Motor neuron (in vitro differentiated cells): ENCODE measurements at regions not wholly inside any gene's neighbourhood (a gene's known extent, or its start where the extent isn't known, plus 50 kb on each side); places are given as distances from the start of the nearest gene placed in this dataset.

ENCODE experiments used
- ATAC-seq, 8 experiments: fragments of 200-7000 bp; cut with Tn5 transposase; replicated peaks in 6 of 8; 2 replicates each; pipeline ENCODE4 v1.8.0; 2021; ENCODE audit warnings: mild to moderate bottlenecking in 8 of 8, moderate library complexity in 8 of 8
- H3K27ac ChIP-seq, 2 donors: fragments of 250-450 bp; sonication (Bioruptor Pico); 2 replicates each; pipeline ENCODE4 v1.9.0; 2021; ENCODE audit warnings: antibody characterized with exemption in 2 of 2, mild to moderate bottlenecking in 2 of 2, moderate library complexity in 1 of 2
- H3K4me1 ChIP-seq, 2 donors: fragments of 250-450 bp; sonication (Bioruptor Pico); replicated peaks in 1 of 2; 2 replicates each; pipeline ENCODE4 v1.6.1; 2021; ENCODE audit warnings: antibody characterized with exemption in 2 of 2, mild to moderate bottlenecking in 2 of 2, moderate library complexity in 1 of 2
- H3K4me3 ChIP-seq, 5 donors: fragments of 250-450 bp; sonication (Bioruptor Pico); 2 replicates each; pipeline ENCODE4 v1.9.0; 2021; ENCODE audit warnings: antibody characterized with exemption in 5 of 5, mild to moderate bottlenecking in 5 of 5, moderate library complexity in 4 of 5
- WGBS, 10 experiments: fragments of 450-650 bp; shearing (Covaris generic); methylation state at CpG; one replicate each; pipeline ENCODE4 v1.0.0; 2022; 5-methylcytosine and 5-hydroxymethylcytosine counted together
- in situ Hi-C, 9 experiments: fragments of 400-800 bp; cut with MboI; loops; one replicate each; pipeline ENCODE4 v1.15.0; 2021; ENCODE audit warnings: low sequenced_read_pairs in 9 of 9, low pct_unique_long_range_greater_than_20kb in 2 of 9; ENCODE audit not compliant: unreplicated experiment in 9 of 9

GRCh38 chr6:142566628-142567396 lies 265.0 kb downstream of the ADGRG6 start:
- Histone ChIP-seq H3K4me1 (no peaks in the 10 kb centered on the region), H3K27ac (no peak overlapping the region), H3K4me3 (no peak overlapping the region)
- ATAC-seq: peak in 6 of 8 experiments; percentile 39 to 84 (median 57)
- 26 to 90% (median 71%) methylated on average over 3 to 7 of the region's 10 CpGs; no CpG with 5 or more reads in 1 of the 10 experiments for WGBS, 10 experiments
- in situ Hi-C loops: no loop called here

- ATAC-seq: no peak
- in situ Hi-C loops: no loop called here
- Histone ChIP-seq H3K27ac (no peak overlapping the region), H3K4me1 (no peaks in the 10 kb centered on the region), H3K4me3 (no peak overlapping the region)
- 5 to 90% (median 73%) methylated on average over 1 to 3 of the region's 3 CpGs; no CpG with 5 or more reads in 1 of the 10 experiments for WGBS, 10 experiments
Measured at GRCh38 chr6:142567461-142567860, 265.7 kb downstream of the ADGRG6 start.

- Histone ChIP-seq H3K27ac (no peak overlapping the region), H3K4me1 (no peaks in the 10 kb centered on the region), H3K4me3 (no peak overlapping the region)
- ATAC-seq: peak in 3 of 8 experiments; percentile 66 to 76 (median 67)
- in situ Hi-C loops: no loop called here
- 0 to 100% (median 91%) methylated on average over 1 of the region's 1 CpG; no CpG with 5 or more reads in 3 of the 10 experiments for WGBS, 10 experiments
Measured at GRCh38 chr6:142568857-142569597, 267.2 kb downstream of the ADGRG6 start.

GRCh38 chr6:142569676-142570075 lies 267.9 kb downstream of the ADGRG6 start:
- Histone ChIP-seq H3K4me3 (no peak overlapping the region), H3K27ac (no peak overlapping the region), H3K4me1 (no peaks in the 10 kb centered on the region)
- WGBS, 10 experiments: 0 to 29% (median 14%) methylated on average over 1 of the region's 1 CpG; no CpG with 5 or more reads in 6 of the 10 experiments
- no peak for ATAC-seq
- in situ Hi-C loops: no loop called here

GRCh38 chr6:142570221-142570671 lies 268.4 kb downstream of the ADGRG6 start:
- in situ Hi-C loops: no loop called here
- no peaks in the 10 kb centered on the region for H3K4me1 ChIP-seq
- H3K4me3 ChIP-seq: no peak overlapping the region
- no peak overlapping the region for H3K27ac ChIP-seq
- no peak for ATAC-seq

GRCh38 chr6:142592876-142593275 lies 291.1 kb downstream of the ADGRG6 start:
- in situ Hi-C loops: no loop called here
- Histone ChIP-seq H3K4me3 (no peak overlapping the region), H3K27ac (no peak overlapping the region), H3K4me1 (no peaks in the 10 kb centered on the region)
- WGBS, 10 experiments: 14 to 91% (median 75%) methylated on average over 1 to 2 of the region's 2 CpGs; no CpG with 5 or more reads in 1 of the 10 experiments
- no peak for ATAC-seq

GRCh38 chr6:142597836-142598235 lies 296.0 kb downstream of the ADGRG6 start:
- Histone ChIP-seq H3K27ac (no peak overlapping the region), H3K4me3 (no peak overlapping the region), H3K4me1 (no peaks in the 10 kb centered on the region)
- in situ Hi-C loops: no loop called here
- ATAC-seq: no peak
- 0 to 88% (median 67%) methylated on average over 1 to 5 of the region's 5 CpGs for WGBS, 10 experiments

GRCh38 chr6:142601427-142601826 lies 299.6 kb downstream of the ADGRG6 start:
- in situ Hi-C loops: no loop called here
- no peak for ATAC-seq
- 89 to 100% (median 100%) methylated on average over 1 of the region's 1 CpG; no CpG with 5 or more reads in 4 of the 10 experiments for WGBS, 10 experiments
- H3K4me1 ChIP-seq: no peaks in the 10 kb centered on the region
- no peak overlapping the region for H3K4me3 ChIP-seq
- H3K27ac ChIP-seq: no peak overlapping the region

GRCh38 chr6:142602972-142603371 lies 301.2 kb downstream of the ADGRG6 start:
- 0 to 100% (median 58%) methylated on average over 1 to 3 of the region's 3 CpGs for WGBS, 10 experiments
- ATAC-seq: no peak
- Histone ChIP-seq H3K4me1 (no peaks in the 10 kb centered on the region), H3K4me3 (no peak overlapping the region), H3K27ac (no peak overlapping the region)
- in situ Hi-C loops: no loop called here

GRCh38 chr6:142605922-142606485 lies 304.2 kb downstream of the ADGRG6 start:
- WGBS, 10 experiments: 37 to 94% (median 60%) methylated on average over 1 to 6 of the region's 6 CpGs
- H3K4me1 ChIP-seq: no peaks in the 10 kb centered on the region
- in situ Hi-C loops: no loop called here
- H3K27ac ChIP-seq: no peak overlapping the region
- ATAC-seq: peak in 1 of 8 experiments; percentile 58
- no peak overlapping the region for H3K4me3 ChIP-seq

GRCh38 chr6:142612956-142613355 lies 311.1 kb downstream of the ADGRG6 start:
- WGBS, 10 experiments: 26 to 100% (median 61%) methylated on average over 1 to 3 of the region's 3 CpGs; no CpG with 5 or more reads in 1 of the 10 experiments
- H3K27ac ChIP-seq: no peak overlapping the region
- no peaks in the 10 kb centered on the region for H3K4me1 ChIP-seq
- H3K4me3 ChIP-seq: no peak overlapping the region
- in situ Hi-C loops: no loop called here
- no peak for ATAC-seq

GRCh38 chr6:142613981-142614380 lies 312.2 kb downstream of the ADGRG6 start:
- in situ Hi-C loops: no loop called here
- Histone ChIP-seq H3K27ac (no peak overlapping the region), H3K4me3 (no peak overlapping the region), H3K4me1 (no peaks in the 10 kb centered on the region)
- ATAC-seq: no peak
- WGBS, 10 experiments: 50 to 100% (median 91%) methylated on average over 1 to 2 of the region's 2 CpGs; no CpG with 5 or more reads in 6 of the 10 experiments

GRCh38 chr6:142617158-142617557 lies 315.4 kb downstream of the ADGRG6 start:
- WGBS, 10 experiments: 71 to 100% (median 93%) methylated on average over 1 to 3 of the region's 3 CpGs; no CpG with 5 or more reads in 1 of the 10 experiments
- in situ Hi-C loops: no loop called here
- Histone ChIP-seq H3K4me3 (no peak overlapping the region), H3K4me1 (no peaks in the 10 kb centered on the region), H3K27ac (no peak overlapping the region)
- ATAC-seq: peak in 1 of 8 experiments; percentile 27
